HUES6 (cell line): ENCODE measurements at regions not wholly inside any gene's neighbourhood (a gene's known extent, or its start where the extent isn't known, plus 50 kb on each side); places are given as distances from the start of the nearest gene placed in this dataset.

Experiments
- H3K27ac ChIP-seq: 2 replicates; pipeline ENCODE4 v1.7.0; 2013; ENCODE audit warnings: low read depth, mild to moderate bottlenecking, low read length, inconsistent platforms
- H3K27me3 ChIP-seq: 2 replicates; pipeline ENCODE4 v1.6.1; 2013; ENCODE audit warnings: low read length; ENCODE audit not compliant: control insufficient read depth, insufficient read depth
- H3K36me3 ChIP-seq: 2 replicates; pipeline ENCODE4 v1.6.1; 2013; ENCODE audit warnings: low read length; ENCODE audit not compliant: control insufficient read depth, insufficient read depth
- H3K4me1 ChIP-seq: 2 replicates; pipeline ENCODE4 v1.6.1; 2013; ENCODE audit warnings: low read length; ENCODE audit not compliant: control insufficient read depth, insufficient read depth
- H3K4me3 ChIP-seq: 2 replicates; pipeline ENCODE4 v1.5.1; 2013; ENCODE audit warnings: low read depth, low read length
- H3K9ac ChIP-seq: one replicate; pipeline ENCODE4 v1.6.1; 2013; ENCODE audit warnings: mild to moderate bottlenecking, low read length
- H3K9me3 ChIP-seq: 2 replicates; pipeline ENCODE4 v1.6.1; 2013; ENCODE audit warnings: low read depth, low read length; ENCODE audit not compliant: control insufficient read depth, insufficient read depth

GRCh38 chr20:60476045-60476444 is 517.8 kb downstream of the CDH26 start:
- Histone ChIP-seq H3K9me3 (no peaks in the 10 kb centered on the region), H3K27ac (no peak overlapping the region), H3K4me1 (no peaks in the 10 kb centered on the region), H3K36me3 (no peaks in the 10 kb centered on the region), H3K27me3 (no peaks in the 10 kb centered on the region), H3K9ac (no peak overlapping the region), H3K4me3 (no peak overlapping the region)

- H3K27ac ChIP-seq = no peak overlapping the region
- H3K36me3 ChIP-seq = no peaks in the 10 kb centered on the region
- H3K9ac ChIP-seq = no peak overlapping the region
- H3K4me3 ChIP-seq = no peak overlapping the region
- H3K9me3 ChIP-seq = no peaks in the 10 kb centered on the region
- H3K4me1 ChIP-seq = 0 out of 2 replicates have a peak, but pooled peaks cover 3% of the 10 kb centered on the region
- no peaks in the 10 kb centered on the region for H3K27me3 ChIP-seq
Observed at GRCh38 chr20:60477958-60478357, 519.7 kb downstream of the CDH26 start.

- Histone ChIP-seq H3K27me3 (no peaks in the 10 kb centered on the region), H3K27ac (no peak overlapping the region)
Observed at GRCh38 chr20:60478533-60478932, 520.3 kb downstream of the CDH26 start.

GRCh38 chr20:60480950-60481742 is 522.9 kb downstream of the CDH26 start:
- Histone ChIP-seq H3K27me3 (no peaks in the 10 kb centered on the region), H3K9ac (no peak overlapping the region)

More at GRCh38 chr20:60478533-60478932, 520.3 kb downstream of the CDH26 start:
- no peak overlapping the region for H3K4me3 ChIP-seq
- 0 out of 2 replicates have a peak, but pooled peaks cover 3% of the 10 kb centered on the region for H3K4me1 ChIP-seq
- H3K9me3 ChIP-seq = no peaks in the 10 kb centered on the region
- H3K9ac ChIP-seq = no peak overlapping the region
- H3K36me3 ChIP-seq = no peaks in the 10 kb centered on the region

GRCh38 chr20:60481743-60482133 is 523.5 kb downstream of the CDH26 start:
- H3K4me3 ChIP-seq = no peak overlapping the region
- no peak overlapping the region for H3K9ac ChIP-seq
- H3K27me3 ChIP-seq = no peaks in the 10 kb centered on the region
- H3K4me1 ChIP-seq = 0 out of 2 replicates have a peak, but pooled peaks cover 3% of the 10 kb centered on the region
- no peaks in the 10 kb centered on the region for H3K9me3 ChIP-seq
- H3K36me3 ChIP-seq = no peaks in the 10 kb centered on the region
- H3K27ac ChIP-seq = no peak overlapping the region

More at GRCh38 chr20:60480950-60481742, 522.9 kb downstream of the CDH26 start:
- Histone ChIP-seq H3K27ac (no peak overlapping the region), H3K4me1 (0 out of 2 replicates have a peak, but pooled peaks cover 3% of the 10 kb centered on the region), H3K4me3 (no peak overlapping the region), H3K9me3 (no peaks in the 10 kb centered on the region), H3K36me3 (no peaks in the 10 kb centered on the region)

- Histone ChIP-seq H3K27me3 (no peaks in the 10 kb centered on the region), H3K36me3 (no peaks in the 10 kb centered on the region), H3K9me3 (no peaks in the 10 kb centered on the region), H3K4me1 (0 out of 2 replicates have a peak, but pooled peaks cover 3% of the 10 kb centered on the region), H3K9ac (no peak overlapping the region), H3K27ac (no peak overlapping the region), H3K4me3 (no peak overlapping the region)
Observed at GRCh38 chr20:60482221-60483008, 524.2 kb downstream of the CDH26 start.

GRCh38 chr20:60483371-60483770 is 525.1 kb downstream of the CDH26 start:
- 0 out of 2 replicates have a peak, but pooled peaks cover 3% of the 10 kb centered on the region for H3K4me1 ChIP-seq
- H3K27ac ChIP-seq = no peak overlapping the region
- no peaks in the 10 kb centered on the region for H3K9me3 ChIP-seq
- H3K4me3 ChIP-seq = no peak overlapping the region
- no peaks in the 10 kb centered on the region for H3K36me3 ChIP-seq
- H3K9ac ChIP-seq = no peak overlapping the region
- H3K27me3 ChIP-seq = no peaks in the 10 kb centered on the region

GRCh38 chr20:60484316-60484715 is 526.1 kb downstream of the CDH26 start:
- Histone ChIP-seq H3K27me3 (no peaks in the 10 kb centered on the region), H3K36me3 (no peaks in the 10 kb centered on the region), H3K4me3 (no peak overlapping the region), H3K9ac (no peak overlapping the region), H3K9me3 (no peaks in the 10 kb centered on the region), H3K27ac (no peak overlapping the region), H3K4me1 (0 out of 2 replicates have a peak, but pooled peaks cover 3% of the 10 kb centered on the region)

GRCh38 chr20:60485012-60485760 is 527.0 kb downstream of the CDH26 start:
- Histone ChIP-seq H3K27me3 (no peaks in the 10 kb centered on the region), H3K9ac (no peak overlapping the region), H3K9me3 (no peaks in the 10 kb centered on the region), H3K27ac (no peak overlapping the region), H3K4me3 (no peak overlapping the region), H3K4me1 (0 out of 2 replicates have a peak, but pooled peaks cover 3% of the 10 kb centered on the region), H3K36me3 (no peaks in the 10 kb centered on the region)

GRCh38 chr20:60486315-60486714 is 528.1 kb downstream of the CDH26 start:
- Histone ChIP-seq H3K9ac (no peak overlapping the region), H3K9me3 (no peaks in the 10 kb centered on the region), H3K27ac (no peak overlapping the region), H3K4me3 (no peak overlapping the region), H3K36me3 (no peaks in the 10 kb centered on the region), H3K4me1 (0 out of 2 replicates have a peak, but pooled peaks cover 3% of the 10 kb centered on the region), H3K27me3 (no peaks in the 10 kb centered on the region)
